CD4-positive, alpha-beta T cell treated with Interleukin-1 beta for 1 hour (primary cell): ENCODE measurements at regions not wholly inside any gene's neighbourhood (a gene's known extent, or its start where the extent isn't known, plus 50 kb on each side); places are given as distances from the start of the nearest gene placed in this dataset.
"Not testable (repeated sequence)": the region's sequence is repeated elsewhere in the genome, so short reads cannot be mapped to it uniquely, and the experiment has no call there.

Experiments used
- DNase-seq, 2 donors: peaks; one replicate each; pipeline ENCODE4 v3.0.0-alpha.2; 2020 to 2022

- no peak for DNase-seq
Measured at GRCh38 chr4:12672303-12672702, 811.8 kb downstream of the RAB28 start.

GRCh38 chr4:12658146-12658545 lies 826.0 kb downstream of the RAB28 start:
- no peak for DNase-seq

- no peak for DNase-seq
Measured at GRCh38 chr4:12651876-12652275, 832.3 kb downstream of the RAB28 start.

GRCh38 chr4:12645732-12646131 lies 838.4 kb downstream of the RAB28 start:
- DNase-seq, result no peak

- DNase-seq, result no peak
Measured at GRCh38 chr4:12644261-12644660, 839.9 kb downstream of the RAB28 start.

- DNase-seq, result no peak
Measured at GRCh38 chr4:12636191-12636590, 847.9 kb downstream of the RAB28 start.

GRCh38 chr4:12635629-12636028 lies 848.5 kb downstream of the RAB28 start:
- DNase-seq, result no peak

- DNase-seq, result peak; percentile 51 to 60
Measured at GRCh38 chr4:12633053-12633651, 851.0 kb downstream of the RAB28 start.

GRCh38 chr4:12615822-12616221 lies 868.3 kb downstream of the RAB28 start:
- DNase-seq, result no peak

GRCh38 chr4:12612876-12613275 lies 871.3 kb downstream of the RAB28 start:
- DNase-seq, result no peak

GRCh38 chr4:12609212-12609875 lies 874.8 kb downstream of the RAB28 start:
- not testable (repeated sequence) for DNase-seq

- DNase-seq, result no peak
Measured at GRCh38 chr4:12595986-12596385, 888.2 kb downstream of the RAB28 start.

- no peak for DNase-seq
Measured at GRCh38 chr4:12595489-12595888, 888.7 kb downstream of the RAB28 start.

GRCh38 chr4:12588582-12588981 lies 895.6 kb downstream of the RAB28 start:
- no peak for DNase-seq

- no peak for DNase-seq
Measured at GRCh38 chr4:12586242-12587006, 897.7 kb downstream of the RAB28 start.

GRCh38 chr4:12584116-12584875 lies 899.8 kb downstream of the RAB28 start:
- DNase-seq, result no peak

GRCh38 chr4:12583275-12583674 lies 900.9 kb downstream of the RAB28 start:
- DNase-seq, result no peak

- no peak for DNase-seq
Measured at GRCh38 chr4:12580787-12581186, 903.4 kb downstream of the RAB28 start.

GRCh38 chr4:12579172-12579571 lies 905.0 kb downstream of the RAB28 start:
- no peak for DNase-seq

- no peak for DNase-seq
Measured at GRCh38 chr4:12576409-12576808, 907.7 kb downstream of the RAB28 start.

GRCh38 chr4:12573716-12574115 lies 910.4 kb downstream of the RAB28 start:
- no peak for DNase-seq

- DNase-seq, result no peak
Measured at GRCh38 chr4:12562476-12563140, 921.5 kb downstream of the RAB28 start.

GRCh38 chr4:12562021-12562420 lies 922.1 kb downstream of the RAB28 start:
- DNase-seq, result no peak
